Body of pancreas (tissue), 4 donors: ENCODE measurements at regions not wholly inside any gene's neighbourhood (a gene's known extent, or its start where the extent isn't known, plus 50 kb on each side); places are given as distances from the start of the nearest gene placed in this dataset.

ENCODE experiments used
- ATAC-seq: fragments of 150-250 bp; one replicate; pipeline ENCODE4 v1.9.1; 2016
- DNase-seq, 4 donors: peaks; one replicate each; pipeline ENCODE4 v3.0.0-alpha.2; 2019
- H3K27ac ChIP-seq, 4 donors: fragments of 200-600 bp; sonication (generic); 1 replicate in 3 of 4; 2 replicates in 1 of 4; pipeline versions ENCODE4 v1.5.1 to v1.6.1; 2016 to 2019; ENCODE audit warnings: mild to moderate bottlenecking in 1 of 4, mixed read lengths in 1 of 4, moderate library complexity in 1 of 4
- H3K27me3 ChIP-seq, 2 donors: fragments of 200-600 bp; sonication (generic); one replicate each; pipeline ENCODE4 v1.6.0; 2016; ENCODE audit warnings: mild to moderate bottlenecking in 1 of 2
- H3K36me3 ChIP-seq, 2 donors: fragments of 200-600 bp; sonication (generic); replicated peaks in 1 of 2; 2 replicates each; pipeline ENCODE4 v1.5.1; 2016; ENCODE audit warnings: low read depth in 2 of 2; ENCODE audit not compliant: insufficient read depth in 1 of 2
- H3K4me1 ChIP-seq: fragments of 200-600 bp; sonication (generic); one replicate; pipeline ENCODE4 v1.6.0; 2016
- H3K4me3 ChIP-seq, 2 donors: fragments of 200-600 bp; sonication (generic); 1 replicate in 1 of 2; 2 replicates in 1 of 2; pipeline ENCODE4 v1.5.1; 2016 to 2019
- H3K9me3 ChIP-seq, 3 donors: fragments of 200-600 bp; sonication (generic); 1 replicate in 2 of 3; 2 replicates in 1 of 3; pipeline ENCODE4 v1.5.1; 2016
- POLR2A ChIP-seq, 3 donors: fragments of 450-650 bp; IDR thresholded peaks; one replicate each; pipeline ENCODE4 v1.6.1; 2016; ENCODE audit warnings: antibody characterized with exemption in 3 of 3, mild to moderate bottlenecking in 2 of 3
- WGBS, 2 donors: methylation state at CpG; one replicate each; pipeline ENCODE4 v1.1.5; 2017; 5-methylcytosine and 5-hydroxymethylcytosine counted together
- intact Hi-C: fragments of 100-400 bp; cut with DNase I; formaldehyde crosslinking; loops from one replicate; pipeline ENCODE4 v1.15.1; 2023
- TF ChIP-seq, protein P1 (sequence below), 7 experiments: fragments of 450-650 bp in 4 of 7; fragments of 200-600 bp in 3 of 7; sonication (generic) in 3 of 7; IDR thresholded peaks; one replicate each; pipeline ENCODE4 v1.5.1; 2016 to 2019; ENCODE audit warnings: antibody characterized with exemption in 7 of 7

DNA sequence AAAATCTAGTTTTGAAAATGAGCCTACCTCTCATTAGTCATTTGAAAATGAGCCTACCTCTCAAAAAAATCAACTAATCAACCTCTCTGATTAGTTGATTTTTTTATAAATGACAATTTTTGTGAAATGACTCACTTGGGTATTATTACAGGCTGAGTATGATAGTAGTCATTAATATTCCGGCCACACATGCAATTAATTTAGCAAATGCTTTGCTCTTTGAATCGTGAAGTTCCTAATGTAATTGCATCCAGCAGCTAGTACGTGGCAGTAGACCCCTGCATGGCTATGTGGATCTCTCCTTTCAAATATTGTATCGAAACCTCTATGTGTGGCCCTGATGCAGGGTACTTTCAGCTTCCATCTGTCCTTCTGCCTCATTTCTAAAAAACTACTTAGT is 245.9 kb upstream of the PHYHIPL start:
- Histone ChIP-seq H3K36me3 (no peaks in the 10 kb centered on the region), H3K27ac (no peak overlapping the region), H3K4me1 (no peaks in the 10 kb centered on the region), H3K27me3 (no peaks in the 10 kb centered on the region), H3K4me3 (no peak overlapping the region), H3K9me3 (no peaks in the 10 kb centered on the region)
- TF ChIP-seq, protein P1, sequence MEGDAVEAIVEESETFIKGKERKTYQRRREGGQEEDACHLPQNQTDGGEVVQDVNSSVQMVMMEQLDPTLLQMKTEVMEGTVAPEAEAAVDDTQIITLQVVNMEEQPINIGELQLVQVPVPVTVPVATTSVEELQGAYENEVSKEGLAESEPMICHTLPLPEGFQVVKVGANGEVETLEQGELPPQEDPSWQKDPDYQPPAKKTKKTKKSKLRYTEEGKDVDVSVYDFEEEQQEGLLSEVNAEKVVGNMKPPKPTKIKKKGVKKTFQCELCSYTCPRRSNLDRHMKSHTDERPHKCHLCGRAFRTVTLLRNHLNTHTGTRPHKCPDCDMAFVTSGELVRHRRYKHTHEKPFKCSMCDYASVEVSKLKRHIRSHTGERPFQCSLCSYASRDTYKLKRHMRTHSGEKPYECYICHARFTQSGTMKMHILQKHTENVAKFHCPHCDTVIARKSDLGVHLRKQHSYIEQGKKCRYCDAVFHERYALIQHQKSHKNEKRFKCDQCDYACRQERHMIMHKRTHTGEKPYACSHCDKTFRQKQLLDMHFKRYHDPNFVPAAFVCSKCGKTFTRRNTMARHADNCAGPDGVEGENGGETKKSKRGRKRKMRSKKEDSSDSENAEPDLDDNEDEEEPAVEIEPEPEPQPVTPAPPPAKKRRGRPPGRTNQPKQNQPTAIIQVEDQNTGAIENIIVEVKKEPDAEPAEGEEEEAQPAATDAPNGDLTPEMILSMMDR (IDR thresholded peaks at IDR 0.05) = no peak
- TF ChIP-seq POLR2A (IDR thresholded peaks at IDR 0.05) = no peak
- intact Hi-C loops = no loop called here
- ATAC-seq = no peak
- no peak for DNase-seq
- WGBS, 2 donors = 74 to 80% methylated on average over 4 of the region's 4 CpGs

DNA sequence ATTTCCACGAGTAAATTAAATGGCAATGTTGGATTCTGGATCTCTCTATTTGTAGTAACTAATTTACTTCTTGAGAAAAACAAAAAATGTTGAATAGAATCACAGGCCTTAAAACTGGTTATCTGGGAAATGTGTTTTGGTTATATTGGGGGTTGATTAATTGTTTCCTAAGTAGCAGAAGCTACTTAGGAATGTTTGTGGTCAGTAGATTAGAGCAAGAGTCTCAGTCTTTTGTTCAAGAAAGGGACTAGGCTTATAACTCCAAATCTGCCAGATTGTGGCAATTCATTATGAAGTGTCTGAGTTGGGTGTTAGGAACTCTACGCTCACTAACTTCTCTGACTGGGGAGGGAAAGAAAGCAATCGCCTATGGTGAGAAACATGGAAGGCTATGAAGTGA is 244.3 kb upstream of the PHYHIPL start:
- 68 to 76% methylated on average over 3 of the region's 3 CpGs for WGBS, 2 donors
- no peak for DNase-seq

DNA sequence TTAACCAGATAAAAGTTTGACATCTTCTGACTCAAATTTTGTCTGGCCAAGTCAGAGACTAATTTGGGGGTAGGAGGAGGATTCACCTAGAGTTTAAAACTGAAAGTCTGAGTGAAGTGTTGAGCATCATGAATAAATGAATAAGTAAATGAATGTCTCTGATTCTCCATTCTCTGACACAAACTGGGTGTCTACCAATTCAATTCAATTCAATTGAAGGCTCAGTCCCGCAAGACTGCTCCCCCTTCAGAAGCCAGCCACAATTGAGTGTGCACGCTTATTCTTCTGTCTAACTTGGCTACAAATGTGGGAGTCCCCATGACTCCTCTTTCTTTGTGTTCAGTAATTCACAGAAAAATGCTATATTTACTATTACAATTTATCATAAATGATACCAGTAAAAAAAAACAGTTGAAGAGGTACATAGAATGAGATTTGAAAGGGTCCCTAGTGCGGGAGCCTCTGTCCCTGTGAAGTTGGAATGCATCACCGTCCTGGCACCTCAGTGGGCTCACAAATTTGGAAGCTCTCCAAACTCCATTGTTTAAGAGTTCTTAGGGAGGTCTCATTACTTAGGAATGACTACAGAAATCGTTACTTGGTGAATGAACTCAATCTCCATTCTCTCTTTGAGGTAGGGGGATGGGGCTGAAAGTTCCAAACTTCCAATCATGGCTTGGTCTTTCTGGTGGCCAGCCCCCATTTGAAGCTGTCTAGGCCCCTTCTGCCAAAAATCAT is 243.7 kb upstream of the PHYHIPL start:
- TF ChIP-seq, protein P1 (IDR thresholded peaks at IDR 0.05) = no peak
- WGBS, 2 donors = 81 to 83% methylated on average over 5 of the region's 5 CpGs
- Histone ChIP-seq H3K4me3 (no peak overlapping the region), H3K27me3 (no peaks in the 10 kb centered on the region), H3K36me3 (no peaks in the 10 kb centered on the region), H3K9me3 (no peaks in the 10 kb centered on the region), H3K4me1 (no peaks in the 10 kb centered on the region), H3K27ac (no peak overlapping the region)
- DNase-seq = no peak
- no peak for ATAC-seq
- intact Hi-C loops = no loop called here

More for the DNA sequence above, 244.3 kb upstream of the PHYHIPL start:
- ATAC-seq = no peak
- Histone ChIP-seq H3K36me3 (no peaks in the 10 kb centered on the region), H3K4me1 (no peaks in the 10 kb centered on the region), H3K4me3 (no peak overlapping the region), H3K27me3 (no peaks in the 10 kb centered on the region), H3K9me3 (no peaks in the 10 kb centered on the region), H3K27ac (no peak overlapping the region)
- TF ChIP-seq POLR2A (IDR thresholded peaks at IDR 0.05) = no peak
- TF ChIP-seq, protein P1 (IDR thresholded peaks at IDR 0.05) = no peak
- intact Hi-C loops = no loop called here

DNA sequence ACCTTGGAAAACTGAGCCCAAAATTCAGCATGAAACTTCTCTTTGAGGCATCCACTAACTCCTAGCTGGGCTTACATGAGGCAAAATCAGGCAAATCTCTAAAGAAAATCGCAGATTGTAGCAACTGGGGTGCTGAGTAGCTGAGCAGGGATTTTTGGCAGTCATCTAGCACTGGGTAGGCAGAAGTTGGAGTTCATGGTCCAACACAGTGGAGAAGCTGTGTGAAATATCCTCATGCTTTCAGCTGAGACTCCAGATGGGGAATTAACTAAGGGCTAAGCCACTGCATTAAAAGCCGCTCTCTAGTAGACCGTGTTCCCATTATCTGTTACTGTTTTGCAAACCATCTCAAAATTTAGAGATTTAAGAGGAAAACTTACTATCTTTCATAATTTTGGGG is 240.1 kb upstream of the PHYHIPL start:
- no peaks in the 10 kb centered on the region for H3K27me3 ChIP-seq
- TF ChIP-seq POLR2A (IDR thresholded peaks at IDR 0.05) = no peak
- TF ChIP-seq, protein P1 (IDR thresholded peaks at IDR 0.05) = no peak
- H3K4me3 ChIP-seq = no peak overlapping the region
- DNase-seq (no peak), ATAC-seq (no peak)
- no peaks in the 10 kb centered on the region for H3K36me3 ChIP-seq
- H3K9me3 ChIP-seq = no peaks in the 10 kb centered on the region
- no peaks in the 10 kb centered on the region for H3K4me1 ChIP-seq
- H3K27ac ChIP-seq = no peak overlapping the region
- intact Hi-C loops = no loop called here
- 79 to 81% methylated on average over 3 of the region's 3 CpGs for WGBS, 2 donors

DNA sequence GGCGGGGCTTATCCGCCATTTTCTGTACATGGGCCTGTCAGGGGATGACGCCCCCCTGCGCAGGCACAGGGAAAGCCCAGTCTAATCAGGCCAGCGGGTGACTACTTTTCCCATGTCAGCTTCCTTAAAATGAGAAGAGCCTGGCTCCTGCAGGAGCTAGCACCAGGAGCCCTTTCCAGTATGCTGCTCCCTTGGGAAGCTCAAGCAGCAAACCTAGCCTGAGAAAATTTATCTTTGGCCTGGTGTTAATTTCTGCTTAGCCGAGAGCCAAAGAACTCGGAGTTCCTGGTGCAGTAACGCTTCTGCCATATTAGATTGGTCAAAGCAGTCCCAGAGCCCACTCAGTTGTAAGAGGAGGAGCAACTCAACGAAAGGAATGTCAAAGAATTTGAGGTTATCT is 239.0 kb upstream of the PHYHIPL start:
- no peaks in the 10 kb centered on the region for H3K36me3 ChIP-seq
- H3K9me3 ChIP-seq = no peaks in the 10 kb centered on the region
- TF ChIP-seq, protein P1 (IDR thresholded peaks at IDR 0.05) = no peak
- TF ChIP-seq POLR2A (IDR thresholded peaks at IDR 0.05) = no peak
- intact Hi-C loops = no loop called here
- H3K27ac ChIP-seq = no peak overlapping the region
- no peaks in the 10 kb centered on the region for H3K27me3 ChIP-seq
- H3K4me3 ChIP-seq = no peak overlapping the region
- WGBS, 2 donors = 89 to 95% methylated on average over 4 to 9 of the region's 9 CpGs
- DNase-seq = no peak
- no peak for ATAC-seq
- H3K4me1 ChIP-seq = no peaks in the 10 kb centered on the region
